ENCODE measurements at regions not wholly inside any gene's neighbourhood (a gene's known extent, or its start where the extent isn't known, plus 50 kb on each side); places are given as distances from the start of the nearest gene placed in this dataset.

DNA sequence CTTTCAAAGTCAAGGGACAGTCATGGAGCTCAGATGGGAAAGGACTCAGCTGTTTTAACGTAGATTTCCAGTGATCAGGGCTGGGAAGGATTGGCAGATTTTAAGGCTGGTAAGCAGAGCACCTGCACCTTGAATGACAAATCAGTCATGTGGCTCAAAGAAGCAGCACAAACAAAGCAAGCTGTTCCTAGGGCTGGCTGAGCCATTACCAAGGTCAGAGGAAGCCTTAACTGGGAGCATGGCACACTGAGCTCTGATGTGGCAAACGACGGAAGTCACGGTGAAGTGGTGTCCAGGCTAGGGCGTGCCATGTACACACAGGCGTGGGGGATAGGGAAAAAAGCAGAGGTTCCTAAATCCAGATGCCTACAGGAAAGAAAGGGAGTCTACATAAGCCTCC lies 84.6 kb upstream of the PFN2 start (continued):
- TF ChIP-seq, protein P1, sequence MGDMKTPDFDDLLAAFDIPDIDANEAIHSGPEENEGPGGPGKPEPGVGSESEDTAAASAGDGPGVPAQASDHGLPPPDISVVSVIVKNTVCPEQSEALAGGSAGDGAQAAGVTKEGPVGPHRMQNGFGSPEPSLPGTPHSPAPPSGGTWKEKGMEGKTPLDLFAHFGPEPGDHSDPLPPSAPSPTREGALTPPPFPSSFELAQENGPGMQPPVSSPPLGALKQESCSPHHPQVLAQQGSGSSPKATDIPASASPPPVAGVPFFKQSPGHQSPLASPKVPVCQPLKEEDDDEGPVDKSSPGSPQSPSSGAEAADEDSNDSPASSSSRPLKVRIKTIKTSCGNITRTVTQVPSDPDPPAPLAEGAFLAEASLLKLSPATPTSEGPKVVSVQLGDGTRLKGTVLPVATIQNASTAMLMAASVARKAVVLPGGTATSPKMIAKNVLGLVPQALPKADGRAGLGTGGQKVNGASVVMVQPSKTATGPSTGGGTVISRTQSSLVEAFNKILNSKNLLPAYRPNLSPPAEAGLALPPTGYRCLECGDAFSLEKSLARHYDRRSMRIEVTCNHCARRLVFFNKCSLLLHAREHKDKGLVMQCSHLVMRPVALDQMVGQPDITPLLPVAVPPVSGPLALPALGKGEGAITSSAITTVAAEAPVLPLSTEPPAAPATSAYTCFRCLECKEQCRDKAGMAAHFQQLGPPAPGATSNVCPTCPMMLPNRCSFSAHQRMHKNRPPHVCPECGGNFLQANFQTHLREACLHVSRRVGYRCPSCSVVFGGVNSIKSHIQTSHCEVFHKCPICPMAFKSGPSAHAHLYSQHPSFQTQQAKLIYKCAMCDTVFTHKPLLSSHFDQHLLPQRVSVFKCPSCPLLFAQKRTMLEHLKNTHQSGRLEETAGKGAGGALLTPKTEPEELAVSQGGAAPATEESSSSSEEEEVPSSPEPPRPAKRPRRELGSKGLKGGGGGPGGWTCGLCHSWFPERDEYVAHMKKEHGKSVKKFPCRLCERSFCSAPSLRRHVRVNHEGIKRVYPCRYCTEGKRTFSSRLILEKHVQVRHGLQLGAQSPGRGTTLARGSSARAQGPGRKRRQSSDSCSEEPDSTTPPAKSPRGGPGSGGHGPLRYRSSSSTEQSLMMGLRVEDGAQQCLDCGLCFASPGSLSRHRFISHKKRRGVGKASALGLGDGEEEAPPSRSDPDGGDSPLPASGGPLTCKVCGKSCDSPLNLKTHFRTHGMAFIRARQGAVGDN (IDR thresholded peaks at IDR 0.05) = no peak
- no peak for TF ChIP-seq HDAC2 (IDR thresholded peaks at IDR 0.05)
- TF ChIP-seq ZNF24 (IDR thresholded peaks at IDR 0.05) = no peak
- TF ChIP-seq POLR2AphosphoS2 (IDR thresholded peaks at IDR 0.05; ENCODE audit: low read depth, low read length) = no peak
- TF ChIP-seq, protein P2, sequence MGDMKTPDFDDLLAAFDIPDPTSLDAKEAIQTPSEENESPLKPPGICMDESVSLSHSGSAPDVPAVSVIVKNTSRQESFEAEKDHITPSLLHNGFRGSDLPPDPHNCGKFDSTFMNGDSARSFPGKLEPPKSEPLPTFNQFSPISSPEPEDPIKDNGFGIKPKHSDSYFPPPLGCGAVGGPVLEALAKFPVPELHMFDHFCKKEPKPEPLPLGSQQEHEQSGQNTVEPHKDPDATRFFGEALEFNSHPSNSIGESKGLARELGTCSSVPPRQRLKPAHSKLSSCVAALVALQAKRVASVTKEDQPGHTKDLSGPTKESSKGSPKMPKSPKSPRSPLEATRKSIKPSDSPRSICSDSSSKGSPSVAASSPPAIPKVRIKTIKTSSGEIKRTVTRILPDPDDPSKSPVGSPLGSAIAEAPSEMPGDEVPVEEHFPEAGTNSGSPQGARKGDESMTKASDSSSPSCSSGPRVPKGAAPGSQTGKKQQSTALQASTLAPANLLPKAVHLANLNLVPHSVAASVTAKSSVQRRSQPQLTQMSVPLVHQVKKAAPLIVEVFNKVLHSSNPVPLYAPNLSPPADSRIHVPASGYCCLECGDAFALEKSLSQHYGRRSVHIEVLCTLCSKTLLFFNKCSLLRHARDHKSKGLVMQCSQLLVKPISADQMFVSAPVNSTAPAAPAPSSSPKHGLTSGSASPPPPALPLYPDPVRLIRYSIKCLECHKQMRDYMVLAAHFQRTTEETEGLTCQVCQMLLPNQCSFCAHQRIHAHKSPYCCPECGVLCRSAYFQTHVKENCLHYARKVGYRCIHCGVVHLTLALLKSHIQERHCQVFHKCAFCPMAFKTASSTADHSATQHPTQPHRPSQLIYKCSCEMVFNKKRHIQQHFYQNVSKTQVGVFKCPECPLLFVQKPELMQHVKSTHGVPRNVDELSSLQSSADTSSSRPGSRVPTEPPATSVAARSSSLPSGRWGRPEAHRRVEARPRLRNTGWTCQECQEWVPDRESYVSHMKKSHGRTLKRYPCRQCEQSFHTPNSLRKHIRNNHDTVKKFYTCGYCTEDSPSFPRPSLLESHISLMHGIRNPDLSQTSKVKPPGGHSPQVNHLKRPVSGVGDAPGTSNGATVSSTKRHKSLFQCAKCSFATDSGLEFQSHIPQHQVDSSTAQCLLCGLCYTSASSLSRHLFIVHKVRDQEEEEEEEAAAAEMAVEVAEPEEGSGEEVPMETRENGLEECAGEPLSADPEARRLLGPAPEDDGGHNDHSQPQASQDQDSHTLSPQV (IDR thresholded peaks at IDR 0.05) = no peak
- TF ChIP-seq CEBPB (IDR thresholded peaks at IDR 0.05; ENCODE audit: borderline replicate concordance in 1 of 2, low read depth in 2 of 2, low read length in 2 of 2) = no peak
- no peak for TF ChIP-seq WRNIP1 (IDR thresholded peaks at IDR 0.05; ENCODE audit: borderline replicate concordance, low read depth, low read length)
- TF ChIP-seq CHD1 (IDR thresholded peaks at IDR 0.05; ENCODE audit: low read depth, low read length) = no peak
- TF ChIP-seq CBFB (IDR thresholded peaks at IDR 0.05; ENCODE audit: low read depth) = no peak
- TF ChIP-seq BRCA1 (IDR thresholded peaks at IDR 0.05; ENCODE audit: low read depth, low read length) = no peak
- TF ChIP-seq NRF1 (conservative IDR thresholded peaks at IDR 0.05; ENCODE audit: low read depth, low read length) = no peak
